ENCODE measurements at regions not wholly inside any gene's neighbourhood (a gene's known extent, or its start where the extent isn't known, plus 50 kb on each side); places are given as distances from the start of the nearest gene placed in this dataset.

DNA sequence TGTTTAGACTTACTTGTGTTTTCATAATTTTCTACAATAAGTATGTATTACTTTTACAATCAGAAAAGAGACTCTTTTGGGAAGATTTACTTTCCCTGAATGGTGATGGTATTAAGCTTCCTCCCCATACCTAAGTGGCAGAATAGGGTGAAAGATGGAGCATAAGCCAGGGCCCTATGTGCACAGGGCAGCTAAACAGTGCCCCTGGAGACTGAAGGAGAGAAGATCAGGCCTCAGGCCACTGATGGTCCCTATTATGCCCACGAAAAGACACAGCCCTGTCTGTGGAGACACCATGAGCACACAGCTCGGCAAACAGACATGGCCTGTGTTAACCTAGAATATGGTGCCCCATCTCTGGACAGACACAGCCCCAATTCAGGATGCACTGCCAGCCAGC is 139.4 kb downstream of the OAT start:
- H3K9me3 ChIP-seq: peaks cover 0 to 4% (median 0%) of the 10 kb centered on the region in 4 donors
- no peak overlapping the region for H3K27ac ChIP-seq (replicated peaks in 1 of 4)
- WGBS: 94% methylated on average over 2 of the region's 2 CpGs
- no peak for DNase-seq (ENCODE audit: extremely low spot score)
- H3K4me3 ChIP-seq: no peak overlapping the region
- H3K36me3 ChIP-seq: no peaks in the 10 kb centered on the region
- no peaks in the 10 kb centered on the region for H3K4me1 ChIP-seq
- TF ChIP-seq, protein P1, sequence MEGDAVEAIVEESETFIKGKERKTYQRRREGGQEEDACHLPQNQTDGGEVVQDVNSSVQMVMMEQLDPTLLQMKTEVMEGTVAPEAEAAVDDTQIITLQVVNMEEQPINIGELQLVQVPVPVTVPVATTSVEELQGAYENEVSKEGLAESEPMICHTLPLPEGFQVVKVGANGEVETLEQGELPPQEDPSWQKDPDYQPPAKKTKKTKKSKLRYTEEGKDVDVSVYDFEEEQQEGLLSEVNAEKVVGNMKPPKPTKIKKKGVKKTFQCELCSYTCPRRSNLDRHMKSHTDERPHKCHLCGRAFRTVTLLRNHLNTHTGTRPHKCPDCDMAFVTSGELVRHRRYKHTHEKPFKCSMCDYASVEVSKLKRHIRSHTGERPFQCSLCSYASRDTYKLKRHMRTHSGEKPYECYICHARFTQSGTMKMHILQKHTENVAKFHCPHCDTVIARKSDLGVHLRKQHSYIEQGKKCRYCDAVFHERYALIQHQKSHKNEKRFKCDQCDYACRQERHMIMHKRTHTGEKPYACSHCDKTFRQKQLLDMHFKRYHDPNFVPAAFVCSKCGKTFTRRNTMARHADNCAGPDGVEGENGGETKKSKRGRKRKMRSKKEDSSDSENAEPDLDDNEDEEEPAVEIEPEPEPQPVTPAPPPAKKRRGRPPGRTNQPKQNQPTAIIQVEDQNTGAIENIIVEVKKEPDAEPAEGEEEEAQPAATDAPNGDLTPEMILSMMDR (IDR thresholded peaks at IDR 0.05): no peak
- TF ChIP-seq POLR2AphosphoS5 (IDR thresholded peaks at IDR 0.05): no peak
- no peak for TF ChIP-seq POLR2A (IDR thresholded peaks at IDR 0.05; ENCODE audit: low read depth)
- TF ChIP-seq EP300 (IDR thresholded peaks at IDR 0.05): no peak
- H3K27me3 ChIP-seq: no peaks in the 10 kb centered on the region
- intact Hi-C loops (cut with DNase I): no loop called here

DNA sequence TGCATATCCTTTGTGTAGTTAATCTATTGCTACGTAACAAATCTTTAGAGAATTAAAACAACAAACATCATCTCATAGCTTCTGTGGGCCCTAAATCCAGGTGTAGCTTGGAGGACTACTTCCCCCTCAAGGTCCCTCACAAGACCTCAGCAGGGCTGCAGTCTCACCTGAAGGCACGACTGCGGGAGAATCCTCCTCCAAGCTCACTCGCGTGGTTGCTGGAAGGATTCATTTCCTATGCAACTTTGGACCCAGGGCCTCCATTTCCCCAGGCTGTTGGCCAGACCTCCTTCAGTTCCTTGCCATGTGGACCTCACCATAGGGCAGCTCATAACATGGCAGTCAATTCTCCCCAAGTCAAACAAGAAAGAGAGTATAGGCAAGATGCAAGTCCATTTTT is 140.4 kb downstream of the OAT start:
- Histone ChIP-seq H3K27me3 (no peaks in the 10 kb centered on the region), H3K27ac (replicated peaks in 1 of 4) (no peak overlapping the region), H3K4me1 (no peaks in the 10 kb centered on the region), H3K36me3 (no peaks in the 10 kb centered on the region), H3K4me3 (no peak overlapping the region), H3K9me3 (peaks cover 0 to 11% (median 8%) of the 10 kb centered on the region in 4 donors)
- no peak for TF ChIP-seq EP300 (IDR thresholded peaks at IDR 0.05)
- no peak for TF ChIP-seq POLR2A (IDR thresholded peaks at IDR 0.05; ENCODE audit: low read depth)
- TF ChIP-seq, protein P1 (IDR thresholded peaks at IDR 0.05): no peak
- no peak for TF ChIP-seq POLR2AphosphoS5 (IDR thresholded peaks at IDR 0.05)
- intact Hi-C loops (cut with DNase I): no loop called here
- DNase-seq (ENCODE audit: extremely low spot score): no peak
- 100% methylated on average over 5 of the region's 5 CpGs for WGBS

DNA sequence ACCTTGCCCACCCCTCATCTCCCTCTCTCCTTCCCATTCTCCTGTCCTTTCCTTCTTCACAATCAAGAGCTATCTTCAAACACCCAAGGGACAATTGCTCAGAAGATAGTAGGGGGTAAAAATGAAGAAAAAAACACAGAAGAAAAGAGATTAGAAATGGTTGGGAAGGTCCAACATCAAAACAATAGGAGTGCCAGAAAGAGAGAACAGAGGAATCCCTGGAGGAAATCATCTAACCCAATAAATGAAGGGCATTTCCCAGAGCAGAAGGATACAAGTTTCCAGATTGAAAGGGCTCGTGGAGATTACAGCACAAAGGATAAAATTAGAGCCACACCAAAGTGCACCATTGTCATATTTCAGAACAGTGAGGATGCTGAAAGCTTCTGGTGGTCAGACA is 145.6 kb downstream of the OAT start:
- H3K9me3 ChIP-seq: peaks cover 0 to 27% (median 21%) of the 10 kb centered on the region in 4 donors

DNA sequence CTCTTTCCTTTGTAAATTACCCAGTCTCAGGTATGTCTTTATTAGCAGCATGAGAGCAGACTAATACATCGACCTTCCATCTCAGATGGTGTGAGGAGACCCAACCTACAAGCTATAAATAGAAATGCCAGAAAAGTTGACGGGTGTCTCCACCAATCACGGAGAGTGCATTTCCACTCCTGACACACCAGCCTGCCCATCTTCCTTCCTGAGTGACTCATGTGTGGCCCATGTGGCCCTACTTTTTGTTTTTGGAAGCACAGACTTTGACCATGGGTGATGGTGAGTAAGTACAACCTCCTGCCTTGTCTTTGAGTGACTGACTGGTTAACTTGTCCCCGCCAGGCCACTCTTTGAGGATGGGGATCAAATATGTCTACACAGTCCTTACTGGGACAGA is 147.0 kb downstream of the OAT start:
- intact Hi-C loops (cut with DNase I): no loop called here
- Histone ChIP-seq H3K9me3 (peaks cover 0 to 27% (median 21%) of the 10 kb centered on the region in 4 donors), H3K36me3 (no peaks in the 10 kb centered on the region), H3K27me3 (no peaks in the 10 kb centered on the region), H3K4me3 (no peak overlapping the region), H3K4me1 (peaks cover 0 to 5% (median 0%) of the 10 kb centered on the region in 4 donors), H3K27ac (replicated peaks in 1 of 4) (no peak overlapping the region)
- TF ChIP-seq, protein P1 (IDR thresholded peaks at IDR 0.05): no peak
- TF ChIP-seq POLR2AphosphoS5 (IDR thresholded peaks at IDR 0.05) (no peak), POLR2A (IDR thresholded peaks at IDR 0.05; ENCODE audit: low read depth) (no peak), EP300 (IDR thresholded peaks at IDR 0.05) (no peak)
- WGBS: 74% methylated on average over 4 of the region's 4 CpGs
- no peak for DNase-seq (ENCODE audit: extremely low spot score)

More for the DNA sequence above, 145.6 kb downstream of the OAT start:
- Histone ChIP-seq H3K36me3 (no peaks in the 10 kb centered on the region), H3K4me3 (no peak overlapping the region), H3K27ac (replicated peaks in 1 of 4) (no peak overlapping the region), H3K27me3 (no peaks in the 10 kb centered on the region), H3K4me1 (no peaks in the 10 kb centered on the region)
- TF ChIP-seq, protein P1 (IDR thresholded peaks at IDR 0.05): no peak
- TF ChIP-seq POLR2A (IDR thresholded peaks at IDR 0.05; ENCODE audit: low read depth) (no peak), EP300 (IDR thresholded peaks at IDR 0.05) (no peak), POLR2AphosphoS5 (IDR thresholded peaks at IDR 0.05) (no peak)
- intact Hi-C loops (cut with DNase I): no loop called here
- WGBS: 52% methylated on average over 1 of the region's 1 CpG
- DNase-seq (ENCODE audit: extremely low spot score): no peak

All from esophagus muscularis mucosa (tissue), 4 donors.